ENCODE measurements at regions not wholly inside any gene's neighbourhood (a gene's known extent, or its start where the extent isn't known, plus 50 kb on each side); places are given as distances from the start of the nearest gene placed in this dataset.

DNA sequence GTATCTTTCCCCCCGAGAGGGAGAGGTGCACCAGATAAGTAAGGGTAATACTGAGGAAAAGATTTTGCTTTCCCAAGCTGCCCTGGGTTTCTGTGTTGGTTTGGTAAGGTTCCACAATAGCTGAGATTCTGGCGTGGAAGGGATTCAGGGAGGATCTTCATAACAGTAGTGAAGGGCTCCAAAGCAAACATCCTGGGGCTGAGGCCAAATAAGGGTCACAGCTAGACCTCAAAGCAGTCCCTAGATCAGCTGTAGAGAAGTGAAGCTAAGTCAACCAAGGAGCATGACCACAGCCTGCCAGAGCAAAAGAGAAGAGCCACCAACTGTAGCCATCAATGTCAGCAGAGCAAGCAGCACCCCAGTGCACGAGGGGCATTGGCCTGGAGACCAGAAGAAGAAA is 73.2 kb upstream of the SLC35F4 start (continued):
- TF ChIP-seq, protein P1, sequence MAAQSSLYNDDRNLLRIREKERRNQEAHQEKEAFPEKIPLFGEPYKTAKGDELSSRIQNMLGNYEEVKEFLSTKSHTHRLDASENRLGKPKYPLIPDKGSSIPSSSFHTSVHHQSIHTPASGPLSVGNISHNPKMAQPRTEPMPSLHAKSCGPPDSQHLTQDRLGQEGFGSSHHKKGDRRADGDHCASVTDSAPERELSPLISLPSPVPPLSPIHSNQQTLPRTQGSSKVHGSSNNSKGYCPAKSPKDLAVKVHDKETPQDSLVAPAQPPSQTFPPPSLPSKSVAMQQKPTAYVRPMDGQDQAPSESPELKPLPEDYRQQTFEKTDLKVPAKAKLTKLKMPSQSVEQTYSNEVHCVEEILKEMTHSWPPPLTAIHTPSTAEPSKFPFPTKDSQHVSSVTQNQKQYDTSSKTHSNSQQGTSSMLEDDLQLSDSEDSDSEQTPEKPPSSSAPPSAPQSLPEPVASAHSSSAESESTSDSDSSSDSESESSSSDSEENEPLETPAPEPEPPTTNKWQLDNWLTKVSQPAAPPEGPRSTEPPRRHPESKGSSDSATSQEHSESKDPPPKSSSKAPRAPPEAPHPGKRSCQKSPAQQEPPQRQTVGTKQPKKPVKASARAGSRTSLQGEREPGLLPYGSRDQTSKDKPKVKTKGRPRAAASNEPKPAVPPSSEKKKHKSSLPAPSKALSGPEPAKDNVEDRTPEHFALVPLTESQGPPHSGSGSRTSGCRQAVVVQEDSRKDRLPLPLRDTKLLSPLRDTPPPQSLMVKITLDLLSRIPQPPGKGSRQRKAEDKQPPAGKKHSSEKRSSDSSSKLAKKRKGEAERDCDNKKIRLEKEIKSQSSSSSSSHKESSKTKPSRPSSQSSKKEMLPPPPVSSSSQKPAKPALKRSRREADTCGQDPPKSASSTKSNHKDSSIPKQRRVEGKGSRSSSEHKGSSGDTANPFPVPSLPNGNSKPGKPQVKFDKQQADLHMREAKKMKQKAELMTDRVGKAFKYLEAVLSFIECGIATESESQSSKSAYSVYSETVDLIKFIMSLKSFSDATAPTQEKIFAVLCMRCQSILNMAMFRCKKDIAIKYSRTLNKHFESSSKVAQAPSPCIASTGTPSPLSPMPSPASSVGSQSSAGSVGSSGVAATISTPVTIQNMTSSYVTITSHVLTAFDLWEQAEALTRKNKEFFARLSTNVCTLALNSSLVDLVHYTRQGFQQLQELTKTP (IDR thresholded peaks at IDR 0.05; ENCODE audit: low read depth in 1 of 2, partially characterized antibody in 2 of 2), result no peak
- TF ChIP-seq, protein P2, sequence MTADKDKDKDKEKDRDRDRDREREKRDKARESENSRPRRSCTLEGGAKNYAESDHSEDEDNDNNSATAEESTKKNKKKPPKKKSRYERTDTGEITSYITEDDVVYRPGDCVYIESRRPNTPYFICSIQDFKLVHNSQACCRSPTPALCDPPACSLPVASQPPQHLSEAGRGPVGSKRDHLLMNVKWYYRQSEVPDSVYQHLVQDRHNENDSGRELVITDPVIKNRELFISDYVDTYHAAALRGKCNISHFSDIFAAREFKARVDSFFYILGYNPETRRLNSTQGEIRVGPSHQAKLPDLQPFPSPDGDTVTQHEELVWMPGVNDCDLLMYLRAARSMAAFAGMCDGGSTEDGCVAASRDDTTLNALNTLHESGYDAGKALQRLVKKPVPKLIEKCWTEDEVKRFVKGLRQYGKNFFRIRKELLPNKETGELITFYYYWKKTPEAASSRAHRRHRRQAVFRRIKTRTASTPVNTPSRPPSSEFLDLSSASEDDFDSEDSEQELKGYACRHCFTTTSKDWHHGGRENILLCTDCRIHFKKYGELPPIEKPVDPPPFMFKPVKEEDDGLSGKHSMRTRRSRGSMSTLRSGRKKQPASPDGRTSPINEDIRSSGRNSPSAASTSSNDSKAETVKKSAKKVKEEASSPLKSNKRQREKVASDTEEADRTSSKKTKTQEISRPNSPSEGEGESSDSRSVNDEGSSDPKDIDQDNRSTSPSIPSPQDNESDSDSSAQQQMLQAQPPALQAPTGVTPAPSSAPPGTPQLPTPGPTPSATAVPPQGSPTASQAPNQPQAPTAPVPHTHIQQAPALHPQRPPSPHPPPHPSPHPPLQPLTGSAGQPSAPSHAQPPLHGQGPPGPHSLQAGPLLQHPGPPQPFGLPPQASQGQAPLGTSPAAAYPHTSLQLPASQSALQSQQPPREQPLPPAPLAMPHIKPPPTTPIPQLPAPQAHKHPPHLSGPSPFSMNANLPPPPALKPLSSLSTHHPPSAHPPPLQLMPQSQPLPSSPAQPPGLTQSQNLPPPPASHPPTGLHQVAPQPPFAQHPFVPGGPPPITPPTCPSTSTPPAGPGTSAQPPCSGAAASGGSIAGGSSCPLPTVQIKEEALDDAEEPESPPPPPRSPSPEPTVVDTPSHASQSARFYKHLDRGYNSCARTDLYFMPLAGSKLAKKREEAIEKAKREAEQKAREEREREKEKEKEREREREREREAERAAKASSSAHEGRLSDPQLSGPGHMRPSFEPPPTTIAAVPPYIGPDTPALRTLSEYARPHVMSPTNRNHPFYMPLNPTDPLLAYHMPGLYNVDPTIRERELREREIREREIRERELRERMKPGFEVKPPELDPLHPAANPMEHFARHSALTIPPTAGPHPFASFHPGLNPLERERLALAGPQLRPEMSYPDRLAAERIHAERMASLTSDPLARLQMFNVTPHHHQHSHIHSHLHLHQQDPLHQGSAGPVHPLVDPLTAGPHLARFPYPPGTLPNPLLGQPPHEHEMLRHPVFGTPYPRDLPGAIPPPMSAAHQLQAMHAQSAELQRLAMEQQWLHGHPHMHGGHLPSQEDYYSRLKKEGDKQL (CRISPR knock-in tag; IDR thresholded peaks at IDR 0.05; ENCODE audit: borderline replicate concordance), result no peak
- TF ChIP-seq, protein P3, sequence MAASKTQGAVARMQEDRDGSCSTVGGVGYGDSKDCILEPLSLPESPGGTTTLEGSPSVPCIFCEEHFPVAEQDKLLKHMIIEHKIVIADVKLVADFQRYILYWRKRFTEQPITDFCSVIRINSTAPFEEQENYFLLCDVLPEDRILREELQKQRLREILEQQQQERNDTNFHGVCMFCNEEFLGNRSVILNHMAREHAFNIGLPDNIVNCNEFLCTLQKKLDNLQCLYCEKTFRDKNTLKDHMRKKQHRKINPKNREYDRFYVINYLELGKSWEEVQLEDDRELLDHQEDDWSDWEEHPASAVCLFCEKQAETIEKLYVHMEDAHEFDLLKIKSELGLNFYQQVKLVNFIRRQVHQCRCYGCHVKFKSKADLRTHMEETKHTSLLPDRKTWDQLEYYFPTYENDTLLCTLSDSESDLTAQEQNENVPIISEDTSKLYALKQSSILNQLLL (CRISPR knock-in tag; IDR thresholded peaks at IDR 0.05; ENCODE audit: borderline replicate concordance), result no peak
- TF ChIP-seq NFRKB (IDR thresholded peaks at IDR 0.05; ENCODE audit: low read depth) (no peak), KLF1 (tag; IDR thresholded peaks at IDR 0.05) (no peak), NR2C2 (CRISPR knock-in tag; IDR thresholded peaks at IDR 0.05) (no peak), NR2C2 (tag; IDR thresholded peaks at IDR 0.05) (no peak)

All from K562 (cell line).